CD4-positive, CD25-positive, alpha-beta regulatory T cell (primary cell): ENCODE measurements at regions not wholly inside any gene's neighbourhood (a gene's known extent, or its start where the extent isn't known, plus 50 kb on each side); places are given as distances from the start of the nearest gene placed in this dataset.

Experiments used
- ATAC-seq, 2 donors: fragments of 150-1000 bp; cut with Tn5 transposase; one replicate each; pipeline ENCODE4 v1.10.0; 2021; ENCODE audit warnings: low read depth in 2 of 2, moderate number of reproducible peaks in 2 of 2, moderate library complexity in 1 of 2
- DNase-seq, 3 donors: peaks; one replicate each; pipeline versions ENCODE4 v3.0.0 to v3.0.0-alpha.2; 2012 to 2022; ENCODE audit warnings: mixed read lengths in 1 of 3
- H3K27ac ChIP-seq: one replicate; pipeline ENCODE4 v1.7.0; 2013; ENCODE audit warnings: mild to moderate bottlenecking, low read length; ENCODE audit not compliant: insufficient read depth, poor library complexity, severe bottlenecking
- H3K27me3 ChIP-seq: one replicate; pipeline ENCODE4 v1.7.0; 2013; ENCODE audit warnings: low read length; ENCODE audit not compliant: control insufficient read depth, insufficient read depth
- H3K36me3 ChIP-seq: one replicate; pipeline ENCODE4 v1.7.0; 2013; ENCODE audit warnings: mild to moderate bottlenecking, low read length, moderate library complexity; ENCODE audit not compliant: control insufficient read depth, insufficient read depth
- H3K4me1 ChIP-seq: 2 replicates; pipeline ENCODE4 v1.7.0; 2013; ENCODE audit warnings: mild to moderate bottlenecking, low read length; ENCODE audit not compliant: insufficient read depth, control insufficient read depth, poor library complexity, severe bottlenecking
- H3K4me3 ChIP-seq: one replicate; pipeline ENCODE4 v1.7.0; 2013; ENCODE audit warnings: low read depth, mild to moderate bottlenecking, low read length, moderate library complexity
- H3K9me3 ChIP-seq, 2 experiments: 1 replicate in 1 of 2; 2 replicates in 1 of 2; pipeline ENCODE4 v1.7.0; 2013; ENCODE audit warnings: low read length in 2 of 2, mild to moderate bottlenecking in 1 of 2, moderate library complexity in 1 of 2; ENCODE audit not compliant: control insufficient read depth in 2 of 2
- H3K27ac Mint-ChIP-seq, 3 donors: one replicate each; pipeline ENCODE4 v1.8.0; 2020 to 2022; ENCODE audit warnings: mild to moderate bottlenecking in 3 of 3, mixed read lengths in 3 of 3, moderate library complexity in 2 of 3
- H3K27me3 Mint-ChIP-seq: one replicate; pipeline ENCODE4 v1.8.0; 2022; ENCODE audit warnings: mild to moderate bottlenecking, mixed read lengths
- H3K36me3 Mint-ChIP-seq: one replicate; pipeline ENCODE4 v1.8.0; 2020; ENCODE audit warnings: mixed read lengths
- H3K4me1 Mint-ChIP-seq, 4 donors: one replicate each; pipeline ENCODE4 v1.8.0; 2020 to 2022; ENCODE audit warnings: mixed read lengths in 4 of 4, mild to moderate bottlenecking in 1 of 4
- H3K4me3 Mint-ChIP-seq, 4 donors: one replicate each; pipeline ENCODE4 v1.8.0; 2020 to 2022; ENCODE audit warnings: mild to moderate bottlenecking in 4 of 4, mixed read lengths in 4 of 4, moderate library complexity in 3 of 4
- H3K9me3 Mint-ChIP-seq, 7 donors: one replicate each; pipeline ENCODE4 v1.8.0; 2020 to 2022; ENCODE audit warnings: mixed read lengths in 7 of 7, mild to moderate bottlenecking in 3 of 7, moderate library complexity in 2 of 7

DNA sequence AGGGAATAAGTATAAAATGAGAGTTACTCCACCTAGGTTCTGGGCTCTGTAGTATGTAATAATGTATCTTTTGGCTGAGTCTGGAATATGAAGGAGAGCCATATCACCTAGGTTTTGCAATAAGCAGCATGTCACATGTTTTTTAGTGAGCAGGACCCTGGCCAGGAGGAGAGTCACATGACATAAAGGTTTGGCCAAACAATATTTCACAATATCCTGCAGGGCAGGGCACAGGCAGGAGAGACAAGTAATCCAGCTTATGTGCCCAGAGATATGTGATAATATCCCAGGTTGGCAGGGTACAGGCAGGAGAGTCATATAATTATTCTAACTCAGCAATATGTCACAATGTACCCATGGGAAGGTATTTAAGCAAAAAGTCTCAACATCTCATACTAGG is 1169.6 kb upstream of the AMELY start:
- Mint-ChIP-seq H3K4me3 (no peak overlapping the region), H3K4me1 (no peaks in the 10 kb centered on the region), H3K27me3 (no peaks in the 10 kb centered on the region), H3K9me3 (peaks cover 0 to 6% (median 0%) of the 10 kb centered on the region in 7 donors), H3K27ac (no peak overlapping the region), H3K36me3 (no peaks in the 10 kb centered on the region)
- no peaks in the 10 kb centered on the region for H3K36me3 ChIP-seq
- no peak for ATAC-seq
- peaks cover 0 to 2% of the 10 kb centered on the region in 2 experiments for H3K9me3 ChIP-seq
- H3K27ac ChIP-seq = no peak overlapping the region
- DNase-seq = no peak
- no peaks in the 10 kb centered on the region for H3K4me1 ChIP-seq
- no peaks in the 10 kb centered on the region for H3K27me3 ChIP-seq
- H3K4me3 ChIP-seq = no peak overlapping the region

DNA sequence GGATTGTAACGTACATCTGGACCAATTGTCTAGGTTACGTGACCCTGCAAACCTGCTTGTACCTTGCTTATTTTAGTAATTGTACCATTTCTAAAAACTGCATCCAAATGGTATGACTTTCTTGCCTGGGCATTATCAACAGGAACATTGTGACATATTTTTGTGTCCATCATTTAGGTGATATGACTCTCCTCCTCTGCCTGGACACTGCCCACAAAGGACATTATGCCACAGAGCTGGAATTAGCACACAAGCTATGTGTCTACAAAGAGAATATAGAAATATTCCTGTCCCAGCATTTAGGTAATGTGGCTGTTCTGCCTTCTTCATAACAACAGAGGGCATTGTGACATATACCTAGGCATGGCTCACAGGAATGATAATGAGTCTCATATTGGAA is 1153.7 kb upstream of the AMELY start:
- H3K36me3 ChIP-seq = no peaks in the 10 kb centered on the region
- H3K4me3 Mint-ChIP-seq = no peak overlapping the region
- H3K9me3 Mint-ChIP-seq = no peaks in the 10 kb centered on the region
- ATAC-seq (no peak), DNase-seq (no peak)
- H3K4me3 ChIP-seq = no peak overlapping the region
- H3K36me3 Mint-ChIP-seq = no peaks in the 10 kb centered on the region
- H3K4me1 Mint-ChIP-seq = no peaks in the 10 kb centered on the region
- H3K27ac Mint-ChIP-seq = no peak overlapping the region
- H3K27ac ChIP-seq = no peak overlapping the region
- no peaks in the 10 kb centered on the region for H3K27me3 Mint-ChIP-seq
- H3K9me3 ChIP-seq = no peaks in the 10 kb centered on the region
- no peaks in the 10 kb centered on the region for H3K27me3 ChIP-seq
- no peaks in the 10 kb centered on the region for H3K4me1 ChIP-seq

DNA sequence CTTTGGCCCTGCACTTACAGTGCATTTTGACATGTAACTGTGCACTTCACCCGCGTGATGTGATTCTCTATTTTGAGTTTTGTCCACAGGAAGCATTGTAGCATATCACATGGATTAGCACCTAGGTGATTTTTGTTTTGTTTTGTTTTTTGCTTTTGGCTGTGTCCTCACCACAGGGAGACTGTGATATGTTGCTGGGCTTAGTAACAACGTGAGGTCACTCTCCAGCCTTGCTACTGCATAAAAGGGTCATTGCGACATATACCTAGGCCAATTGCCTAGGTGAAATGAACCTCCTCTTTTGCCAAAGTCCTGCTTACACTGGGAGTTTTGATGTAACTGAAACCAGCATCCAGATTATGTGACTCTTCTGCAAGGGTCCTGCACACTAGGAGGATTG is 1152.9 kb upstream of the AMELY start:
- Histone ChIP-seq H3K36me3 (no peaks in the 10 kb centered on the region), H3K9me3 (no peaks in the 10 kb centered on the region), H3K4me1 (no peaks in the 10 kb centered on the region), H3K27me3 (no peaks in the 10 kb centered on the region), H3K27ac (no peak overlapping the region), H3K4me3 (no peak overlapping the region)
- Mint-ChIP-seq H3K4me3 (no peak overlapping the region), H3K9me3 (no peaks in the 10 kb centered on the region), H3K36me3 (no peaks in the 10 kb centered on the region), H3K4me1 (no peaks in the 10 kb centered on the region), H3K27ac (no peak overlapping the region), H3K27me3 (no peaks in the 10 kb centered on the region)
- no peak for DNase-seq
- ATAC-seq = no peak

DNA sequence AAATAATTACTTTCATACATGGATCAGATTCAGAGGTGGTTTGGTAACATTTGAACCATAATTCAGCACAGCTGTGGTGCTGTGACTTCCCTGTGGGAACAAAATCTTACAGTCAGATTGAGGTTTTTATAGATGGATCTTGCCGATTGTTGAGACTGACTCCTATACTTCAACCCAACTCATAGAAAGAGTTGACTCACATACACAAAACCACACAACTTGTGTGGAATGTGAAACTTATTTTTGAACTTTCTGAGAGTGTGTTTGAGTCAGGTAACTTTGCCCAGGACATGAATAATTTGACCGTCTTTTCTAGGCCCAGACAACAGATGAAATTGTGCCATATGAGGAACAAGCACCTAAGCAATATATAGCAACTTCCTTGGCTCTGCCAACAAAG is 1152.4 kb upstream of the AMELY start:
- no peak overlapping the region for H3K4me3 Mint-ChIP-seq
- Histone ChIP-seq H3K4me3 (no peak overlapping the region), H3K27ac (no peak overlapping the region), H3K4me1 (no peaks in the 10 kb centered on the region), H3K9me3 (no peaks in the 10 kb centered on the region), H3K36me3 (no peaks in the 10 kb centered on the region), H3K27me3 (no peaks in the 10 kb centered on the region)
- no peaks in the 10 kb centered on the region for H3K4me1 Mint-ChIP-seq
- H3K9me3 Mint-ChIP-seq = no peaks in the 10 kb centered on the region
- no peak for ATAC-seq
- H3K36me3 Mint-ChIP-seq = no peaks in the 10 kb centered on the region
- no peak overlapping the region for H3K27ac Mint-ChIP-seq
- H3K27me3 Mint-ChIP-seq = no peaks in the 10 kb centered on the region
- no peak for DNase-seq

DNA sequence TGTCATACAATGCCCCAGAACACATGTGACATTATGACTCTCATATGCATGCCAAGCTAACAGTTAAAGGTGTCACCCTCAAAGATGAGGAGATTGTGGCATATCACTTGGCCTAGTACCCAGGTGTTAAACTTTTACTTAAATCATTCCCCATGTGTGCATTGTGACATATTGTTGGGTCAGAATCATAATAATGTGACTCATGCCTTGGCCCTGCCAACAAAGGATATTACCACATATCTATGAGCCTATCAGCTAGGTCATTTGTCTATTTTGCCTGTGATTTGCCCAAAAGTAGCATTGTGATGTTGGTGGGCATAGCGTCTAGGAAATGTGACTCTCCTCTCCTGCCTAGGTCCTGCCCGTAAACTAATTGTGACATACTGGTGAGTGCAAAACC is 1147.1 kb upstream of the AMELY start:
- no peaks in the 10 kb centered on the region for H3K4me1 ChIP-seq
- H3K9me3 ChIP-seq = no peaks in the 10 kb centered on the region
- H3K27me3 Mint-ChIP-seq = no peaks in the 10 kb centered on the region
- no peaks in the 10 kb centered on the region for H3K4me1 Mint-ChIP-seq
- no peak overlapping the region for H3K27ac ChIP-seq
- H3K27ac Mint-ChIP-seq = no peak overlapping the region
- ATAC-seq (no peak), DNase-seq (no peak)
- no peaks in the 10 kb centered on the region for H3K36me3 Mint-ChIP-seq
- no peak overlapping the region for H3K4me3 ChIP-seq
- no peak overlapping the region for H3K4me3 Mint-ChIP-seq
- H3K36me3 ChIP-seq = no peaks in the 10 kb centered on the region
- no peaks in the 10 kb centered on the region for H3K9me3 Mint-ChIP-seq
- no peaks in the 10 kb centered on the region for H3K27me3 ChIP-seq

DNA sequence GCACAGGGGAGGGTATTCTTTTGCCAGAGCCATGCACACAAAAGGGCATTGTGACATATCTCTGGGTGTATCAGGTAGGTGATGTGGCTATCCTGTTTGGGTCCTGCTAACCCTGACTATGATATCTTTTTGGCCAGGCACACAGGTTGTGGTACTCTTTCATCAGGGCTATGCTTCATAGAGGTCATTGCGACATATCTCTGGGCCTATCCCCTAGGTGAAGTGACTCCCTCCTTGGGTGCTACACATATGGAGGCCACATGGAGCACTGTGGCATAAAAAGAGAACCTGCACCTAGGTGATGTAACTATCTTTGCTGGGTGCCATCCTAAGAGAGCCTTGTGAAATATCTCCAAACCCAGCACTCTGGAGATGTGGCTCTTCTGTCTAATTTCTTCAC is 1139.8 kb upstream of the AMELY start:
- no peak overlapping the region for H3K27ac Mint-ChIP-seq
- no peak overlapping the region for H3K4me3 Mint-ChIP-seq
- H3K27me3 Mint-ChIP-seq = no peaks in the 10 kb centered on the region
- Histone ChIP-seq H3K27me3 (no peaks in the 10 kb centered on the region), H3K4me3 (no peak overlapping the region), H3K27ac (no peak overlapping the region), H3K36me3 (no peaks in the 10 kb centered on the region), H3K4me1 (no peaks in the 10 kb centered on the region), H3K9me3 (no peaks in the 10 kb centered on the region)
- ATAC-seq (no peak), DNase-seq (no peak)
- no peaks in the 10 kb centered on the region for H3K4me1 Mint-ChIP-seq
- H3K9me3 Mint-ChIP-seq = no peaks in the 10 kb centered on the region
- H3K36me3 Mint-ChIP-seq = no peaks in the 10 kb centered on the region

DNA sequence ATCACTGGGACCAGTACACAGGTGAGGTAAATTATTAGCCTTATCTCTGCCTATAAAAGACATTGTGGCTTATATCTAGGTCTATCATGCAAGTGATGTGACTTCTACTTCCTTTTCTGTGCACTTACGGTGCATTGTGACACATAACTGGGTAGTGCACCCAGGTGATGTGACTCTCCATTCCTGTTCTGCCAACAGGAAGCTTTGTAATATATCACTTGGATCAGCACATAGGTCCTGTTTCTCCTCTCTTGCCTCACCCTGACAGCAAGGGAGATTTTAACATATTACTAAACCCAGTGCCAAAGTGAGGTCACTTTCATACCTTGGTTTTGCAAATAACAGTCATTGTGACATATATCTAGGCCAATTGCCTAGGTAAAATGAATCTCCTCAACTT is 1129.7 kb upstream of the AMELY start:
- Histone ChIP-seq H3K27me3 (no peaks in the 10 kb centered on the region), H3K36me3 (no peaks in the 10 kb centered on the region), H3K27ac (no peak overlapping the region), H3K4me1 (no peaks in the 10 kb centered on the region), H3K9me3 (no peaks in the 10 kb centered on the region), H3K4me3 (no peak overlapping the region)
- H3K4me1 Mint-ChIP-seq = no peaks in the 10 kb centered on the region
- ATAC-seq = no peak
- no peaks in the 10 kb centered on the region for H3K36me3 Mint-ChIP-seq
- H3K27me3 Mint-ChIP-seq = no peaks in the 10 kb centered on the region
- H3K27ac Mint-ChIP-seq = no peak overlapping the region
- no peak overlapping the region for H3K4me3 Mint-ChIP-seq
- DNase-seq = no peak
- H3K9me3 Mint-ChIP-seq = no peaks in the 10 kb centered on the region

DNA sequence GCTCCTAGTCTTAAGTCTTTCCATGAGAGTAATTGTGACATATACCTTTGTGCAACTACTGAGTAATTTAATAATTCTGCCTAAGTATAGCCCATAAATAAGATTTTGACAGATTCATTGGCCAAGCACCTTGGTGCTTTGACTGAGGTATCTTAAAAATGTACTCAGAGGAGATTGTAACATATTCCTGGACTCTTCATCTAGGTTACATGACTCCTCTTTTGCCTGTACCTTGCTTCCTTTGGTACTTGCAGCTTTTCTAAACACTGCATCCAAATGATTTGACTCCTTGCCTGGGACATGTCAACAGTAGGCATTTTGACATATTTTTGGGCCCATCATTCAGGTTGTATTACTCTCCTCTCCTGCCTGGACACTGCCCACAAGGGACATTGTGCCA is 1125.0 kb upstream of the AMELY start:
- no peaks in the 10 kb centered on the region for H3K36me3 Mint-ChIP-seq
- no peaks in the 10 kb centered on the region for H3K9me3 Mint-ChIP-seq
- Histone ChIP-seq H3K27ac (no peak overlapping the region), H3K9me3 (no peaks in the 10 kb centered on the region), H3K27me3 (no peaks in the 10 kb centered on the region), H3K4me1 (no peaks in the 10 kb centered on the region), H3K4me3 (no peak overlapping the region), H3K36me3 (no peaks in the 10 kb centered on the region)
- no peak for DNase-seq
- no peak overlapping the region for H3K27ac Mint-ChIP-seq
- H3K4me3 Mint-ChIP-seq = no peak overlapping the region
- no peaks in the 10 kb centered on the region for H3K27me3 Mint-ChIP-seq
- H3K4me1 Mint-ChIP-seq = no peaks in the 10 kb centered on the region
- ATAC-seq = no peak
